ENCODE measurements at regions not wholly inside any gene's neighbourhood (a gene's known extent, or its start where the extent isn't known, plus 50 kb on each side); places are given as distances from the start of the nearest gene placed in this dataset.

DNA sequence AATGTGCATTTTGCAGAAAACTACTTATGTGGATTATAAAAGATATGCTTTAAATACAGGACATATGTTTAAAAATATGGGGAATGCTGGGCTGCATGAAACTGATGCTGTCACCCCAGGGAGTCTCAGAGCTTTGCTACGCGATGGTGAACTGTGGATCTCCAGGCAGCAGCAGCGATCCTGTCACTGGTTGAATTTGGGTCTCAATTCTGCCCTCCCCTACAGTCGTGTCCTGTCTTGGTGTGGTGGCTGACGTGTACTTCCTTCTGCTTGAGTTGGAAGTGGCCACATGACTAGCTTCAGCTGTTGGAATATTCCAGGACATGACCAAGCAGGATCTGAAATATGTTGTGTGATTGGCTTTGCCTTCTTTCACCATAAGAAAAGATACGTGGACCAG is 222.9 kb upstream of the AJAP1 start:
- Histone ChIP-seq H3K27ac (ENCODE audit: low read length) (no peak overlapping the region), H3K9me3 (ENCODE audit: insufficient read depth, low read length) (no peaks in the 10 kb centered on the region), H3K27me3 (ENCODE audit: low read depth, low read length) (no peaks in the 10 kb centered on the region), H3K79me2 (ENCODE audit: low read length) (no peaks in the 10 kb centered on the region), H2AFZ (ENCODE audit: low read depth, low read length) (no peak overlapping the region), H4K20me1 (ENCODE audit: insufficient read depth, low read length) (no peaks in the 10 kb centered on the region), H3K9ac (ENCODE audit: low read length) (no peak overlapping the region), H3K4me2 (ENCODE audit: low read length) (no peak overlapping the region), H3K4me1 (ENCODE audit: low read length) (no peaks in the 10 kb centered on the region), H3K4me3 (ENCODE audit: low read length) (no peak overlapping the region), H3K36me3 (replicated peaks; ENCODE audit: low read depth, low read length) (no peaks in the 10 kb centered on the region)
- TF ChIP-seq EZH2phosphoT487 (IDR thresholded peaks at IDR 0.05; ENCODE audit: low read depth) (no peak), CTCF (IDR thresholded peaks at IDR 0.05; ENCODE audit: low read depth, low read length) (no peak)

GRCh38 chr1:4433075-4433474 is 221.3 kb upstream of the AJAP1 start:
- no peak overlapping the region for H3K4me3 ChIP-seq (ENCODE audit: low read length)
- no peaks in the 10 kb centered on the region for H3K27me3 ChIP-seq (ENCODE audit: low read depth, low read length)
- H3K4me2 ChIP-seq (ENCODE audit: low read length), result no peak overlapping the region
- H3K9me3 ChIP-seq (ENCODE audit: insufficient read depth, low read length), result no peaks in the 10 kb centered on the region
- no peak overlapping the region for H3K9ac ChIP-seq (ENCODE audit: low read length)
- no peaks in the 10 kb centered on the region for H3K4me1 ChIP-seq (ENCODE audit: low read length)
- H3K79me2 ChIP-seq (ENCODE audit: low read length), result no peaks in the 10 kb centered on the region
- no peaks in the 10 kb centered on the region for H3K36me3 ChIP-seq (replicated peaks; ENCODE audit: low read depth, low read length)
- H4K20me1 ChIP-seq (ENCODE audit: insufficient read depth, low read length), result no peaks in the 10 kb centered on the region
- no peak for TF ChIP-seq EZH2phosphoT487 (IDR thresholded peaks at IDR 0.05; ENCODE audit: low read depth)
- TF ChIP-seq CTCF (IDR thresholded peaks at IDR 0.05; ENCODE audit: low read depth, low read length), result no peak
- no peak overlapping the region for H3K27ac ChIP-seq (ENCODE audit: low read length)
- H2AFZ ChIP-seq (ENCODE audit: low read depth, low read length), result no peak overlapping the region

DNA sequence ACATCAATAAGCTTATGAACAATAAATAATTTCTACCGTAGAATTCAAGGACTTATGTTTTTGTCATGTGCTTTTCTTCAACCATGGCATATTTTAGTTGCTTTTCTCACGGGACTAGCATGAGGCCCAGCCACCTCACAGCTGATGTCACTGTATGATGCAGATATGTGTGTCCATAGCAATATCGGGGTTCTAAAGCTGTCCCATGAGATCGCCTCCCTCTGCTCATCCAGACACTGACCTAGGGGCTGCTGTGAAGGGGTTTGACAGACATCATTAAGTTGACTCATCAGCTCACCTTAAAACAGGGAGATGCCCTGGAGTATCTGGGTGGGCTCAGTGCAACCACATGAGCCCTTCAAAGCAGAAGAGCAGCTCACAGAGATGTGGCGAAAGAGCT is 210.3 kb upstream of the AJAP1 start:
- no peak overlapping the region for H3K4me2 ChIP-seq (ENCODE audit: low read length)
- H3K79me2 ChIP-seq (ENCODE audit: low read length), result no peaks in the 10 kb centered on the region
- no peaks in the 10 kb centered on the region for H3K36me3 ChIP-seq (replicated peaks; ENCODE audit: low read depth, low read length)
- peaks cover 9% of the 10 kb centered on the region; the same call in 1 of the 2 replicates for H3K27me3 ChIP-seq (ENCODE audit: low read depth, low read length)
- H3K4me3 ChIP-seq (ENCODE audit: low read length), result no peak overlapping the region
- no peaks in the 10 kb centered on the region for H3K9me3 ChIP-seq (ENCODE audit: insufficient read depth, low read length)
- no peak overlapping the region for H2AFZ ChIP-seq (ENCODE audit: low read depth, low read length)
- H4K20me1 ChIP-seq (ENCODE audit: insufficient read depth, low read length), result no peaks in the 10 kb centered on the region
- no peak overlapping the region for H3K27ac ChIP-seq (ENCODE audit: low read length)
- H3K9ac ChIP-seq (ENCODE audit: low read length), result no peak overlapping the region
- TF ChIP-seq CTCF (IDR thresholded peaks at IDR 0.05; ENCODE audit: low read depth, low read length), result no peak
- TF ChIP-seq EZH2phosphoT487 (IDR thresholded peaks at IDR 0.05; ENCODE audit: low read depth), result no peak
- H3K4me1 ChIP-seq (ENCODE audit: low read length), result no peaks in the 10 kb centered on the region

DNA sequence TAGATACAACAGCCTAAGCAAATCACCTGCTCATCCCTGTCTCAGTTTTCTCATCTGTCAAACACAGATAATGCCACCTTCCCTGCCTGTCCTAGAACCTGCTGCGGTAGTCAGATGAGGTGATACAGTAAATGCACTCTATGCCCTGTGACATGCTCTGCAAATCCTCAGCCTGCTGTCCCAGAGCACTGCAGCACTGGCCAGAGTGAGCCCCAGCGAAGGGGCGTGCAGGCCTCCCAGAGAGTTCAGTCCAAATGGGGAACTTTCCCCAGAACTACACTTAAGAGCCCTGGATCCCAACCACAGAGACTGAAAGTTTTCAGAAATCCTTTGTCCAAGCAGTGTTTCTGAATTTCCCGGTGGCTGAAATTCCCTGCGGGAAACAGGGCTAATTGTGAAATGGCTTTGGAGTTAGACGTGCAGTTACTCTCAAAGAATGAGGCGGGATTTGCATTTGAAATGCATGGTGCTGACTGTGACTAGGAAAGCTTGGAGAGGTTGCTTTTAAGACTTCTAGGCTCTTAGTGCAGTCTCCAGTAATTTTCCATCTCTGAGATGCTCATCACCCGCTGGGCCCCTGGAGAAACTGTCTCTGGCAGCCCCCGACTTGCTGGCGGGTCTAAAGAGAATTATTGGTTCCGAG is 206.5 kb upstream of the AJAP1 start:
- TF ChIP-seq EZH2phosphoT487 (IDR thresholded peaks at IDR 0.05; ENCODE audit: low read depth) (no peak), CTCF (IDR thresholded peaks at IDR 0.05; ENCODE audit: low read depth, low read length) (no peak)
- Histone ChIP-seq H2AFZ (ENCODE audit: low read depth, low read length) (no peak overlapping the region), H3K9ac (ENCODE audit: low read length) (no peak overlapping the region), H3K79me2 (ENCODE audit: low read length) (no peaks in the 10 kb centered on the region), H3K36me3 (replicated peaks; ENCODE audit: low read depth, low read length) (no peaks in the 10 kb centered on the region), H4K20me1 (ENCODE audit: insufficient read depth, low read length) (no peaks in the 10 kb centered on the region), H3K27ac (ENCODE audit: low read length) (no peak overlapping the region), H3K9me3 (ENCODE audit: insufficient read depth, low read length) (no peaks in the 10 kb centered on the region), H3K4me1 (ENCODE audit: low read length) (no peaks in the 10 kb centered on the region), H3K4me3 (ENCODE audit: low read length) (no peak overlapping the region), H3K4me2 (ENCODE audit: low read length) (no peak overlapping the region), H3K27me3 (ENCODE audit: low read depth, low read length) (no peaks in the 10 kb centered on the region)
